Sigmoid colon (tissue), 4 donors: ENCODE measurements at regions not wholly inside any gene's neighbourhood (a gene's known extent, or its start where the extent isn't known, plus 50 kb on each side); places are given as distances from the start of the nearest gene placed in this dataset.

ENCODE experiments used
- CTCF ChIP-seq, 4 experiments: fragments of 450-650 bp in 3 of 4; fragments of 200-600 bp in 1 of 4; IDR thresholded peaks; one replicate each; pipeline ENCODE4 v1.5.1; 2016 to 2019; ENCODE audit warnings: antibody characterized with exemption in 4 of 4, mild to moderate bottlenecking in 3 of 4, moderate library complexity in 2 of 4
- POLR2A ChIP-seq, 2 donors: fragments of 450-650 bp; IDR thresholded peaks; one replicate each; pipeline ENCODE4 v1.6.1; 2016; ENCODE audit warnings: antibody characterized with exemption in 2 of 2, mild to moderate bottlenecking in 2 of 2, moderate library complexity in 2 of 2
- POLR2AphosphoS5 ChIP-seq, 4 donors: sonication (generic); formaldehyde crosslinking; IDR thresholded peaks; one replicate each; pipeline ENCODE4 v1.6.1; 2017; ENCODE audit warnings: antibody characterized with exemption in 4 of 4

- TF ChIP-seq CTCF (IDR thresholded peaks at IDR 0.05): no peak
- no peak for TF ChIP-seq POLR2AphosphoS5 (IDR thresholded peaks at IDR 0.05)
- no peak for TF ChIP-seq POLR2A (IDR thresholded peaks at IDR 0.05)
Measured at GRCh38 chr10:44774676-44775401, 136.3 kb upstream of the TMEM72 start.
